Coronary artery (tissue), 2 donors: ENCODE measurements at regions not wholly inside any gene's neighbourhood (a gene's known extent, or its start where the extent isn't known, plus 50 kb on each side); places are given as distances from the start of the nearest gene placed in this dataset.
"Not testable (repeated sequence)": the region's sequence is repeated elsewhere in the genome, so short reads cannot be mapped to it uniquely, and the experiment has no call there.

Source experiments
- DNase-seq: peaks from one replicate; pipeline ENCODE4 v3.0.0-alpha.2; 2017; ENCODE audit warnings: low spot score
- H3K27ac ChIP-seq, 2 donors: fragments of 200-600 bp; sonication (generic); one replicate each; pipeline ENCODE4 v1.5.1; 2016 to 2019
- H3K4me3 ChIP-seq: fragments of 200-600 bp; sonication (generic); 2 replicates; pipeline ENCODE4 v1.5.1; 2016; ENCODE audit warnings: mild to moderate bottlenecking, moderate library complexity
- TF ChIP-seq, protein P1 (sequence below): fragments of 200-600 bp; sonication (generic); IDR thresholded peaks from one replicate; pipeline ENCODE4 v1.5.1; 2019; ENCODE audit warnings: antibody characterized with exemption

GRCh38 chr1:78203410-78203982, 157.7 kb downstream of the GIPC2 start:
- not testable (repeated sequence) for DNase-seq, H3K27ac ChIP-seq, H3K4me3 ChIP-seq

DNA sequence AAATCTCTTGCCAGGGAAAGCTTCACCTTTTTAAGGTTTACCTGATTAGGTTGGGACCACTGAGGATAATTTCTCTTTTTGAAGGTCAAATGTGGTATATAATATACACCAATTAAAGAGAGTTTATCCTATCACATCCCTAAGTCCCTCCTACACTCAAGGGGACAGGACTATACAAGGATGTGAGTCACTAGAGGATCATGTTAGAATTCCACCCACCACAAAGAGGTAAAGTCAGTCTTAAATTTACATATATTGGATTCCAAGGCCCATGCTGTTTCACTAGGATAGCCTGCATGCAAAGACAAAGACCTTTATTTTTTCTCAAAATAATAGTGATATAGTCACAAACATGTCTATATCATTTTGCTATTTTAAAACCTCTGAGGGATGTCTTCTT, 164.4 kb downstream of the GIPC2 start:
- DNase-seq = no peak
- no peak overlapping the region for H3K4me3 ChIP-seq
- TF ChIP-seq, protein P1, sequence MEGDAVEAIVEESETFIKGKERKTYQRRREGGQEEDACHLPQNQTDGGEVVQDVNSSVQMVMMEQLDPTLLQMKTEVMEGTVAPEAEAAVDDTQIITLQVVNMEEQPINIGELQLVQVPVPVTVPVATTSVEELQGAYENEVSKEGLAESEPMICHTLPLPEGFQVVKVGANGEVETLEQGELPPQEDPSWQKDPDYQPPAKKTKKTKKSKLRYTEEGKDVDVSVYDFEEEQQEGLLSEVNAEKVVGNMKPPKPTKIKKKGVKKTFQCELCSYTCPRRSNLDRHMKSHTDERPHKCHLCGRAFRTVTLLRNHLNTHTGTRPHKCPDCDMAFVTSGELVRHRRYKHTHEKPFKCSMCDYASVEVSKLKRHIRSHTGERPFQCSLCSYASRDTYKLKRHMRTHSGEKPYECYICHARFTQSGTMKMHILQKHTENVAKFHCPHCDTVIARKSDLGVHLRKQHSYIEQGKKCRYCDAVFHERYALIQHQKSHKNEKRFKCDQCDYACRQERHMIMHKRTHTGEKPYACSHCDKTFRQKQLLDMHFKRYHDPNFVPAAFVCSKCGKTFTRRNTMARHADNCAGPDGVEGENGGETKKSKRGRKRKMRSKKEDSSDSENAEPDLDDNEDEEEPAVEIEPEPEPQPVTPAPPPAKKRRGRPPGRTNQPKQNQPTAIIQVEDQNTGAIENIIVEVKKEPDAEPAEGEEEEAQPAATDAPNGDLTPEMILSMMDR = no peak
- H3K27ac ChIP-seq = no peak overlapping the region

- DNase-seq = no peak
- TF ChIP-seq, protein P1 = no peak
- H3K27ac ChIP-seq = no peak overlapping the region
- H3K4me3 ChIP-seq = no peak overlapping the region
Observed at GRCh38 chr1:78211483-78212092, 165.8 kb downstream of the GIPC2 start.

GRCh38 chr1:78214334-78214733, 168.6 kb downstream of the GIPC2 start:
- TF ChIP-seq, protein P1 = no peak
- DNase-seq = no peak

GRCh38 chr1:78222225-78222959, 176.6 kb downstream of the GIPC2 start:
- no peak for DNase-seq
- Histone ChIP-seq H3K4me3 (no peak overlapping the region), H3K27ac (no peak overlapping the region)
- TF ChIP-seq, protein P1 = no peak

More at GRCh38 chr1:78214334-78214733, 168.6 kb downstream of the GIPC2 start:
- H3K27ac ChIP-seq = no peak overlapping the region
- H3K4me3 ChIP-seq = no peak overlapping the region

- TF ChIP-seq, protein P1 = no peak
- Histone ChIP-seq H3K4me3 (no peak overlapping the region), H3K27ac (no peak overlapping the region)
- no peak for DNase-seq
Observed at GRCh38 chr1:78222960-78223358, 177.2 kb downstream of the GIPC2 start.

GRCh38 chr1:78223417-78224215, 177.8 kb downstream of the GIPC2 start:
- TF ChIP-seq, protein P1 = no peak
- no peak overlapping the region for H3K4me3 ChIP-seq

More at GRCh38 chr1:78223417-78224215, 177.8 kb downstream of the GIPC2 start:
- no peak overlapping the region for H3K27ac ChIP-seq
- no peak for DNase-seq
